ENCODE measurements at regions not wholly inside any gene's neighbourhood (a gene's known extent, or its start where the extent isn't known, plus 50 kb on each side); places are given as distances from the start of the nearest gene placed in this dataset.

- TF ChIP-seq CTCF (IDR thresholded peaks at IDR 0.05 in 8 of 11, conservative IDR thresholded peaks at IDR 0.05 in 3 of 11) = no peak
- TF ChIP-seq POLR2A (IDR thresholded peaks at IDR 0.05) = no peak
- TF ChIP-seq POLR2AphosphoS5 (IDR thresholded peaks at IDR 0.05) = no peak
- Histone ChIP-seq H3K4me3 (no peak overlapping the region), H3K9me3 (peaks cover 0 to 14% (median 10%) of the 10 kb centered on the region in 8 donors), H3K27ac (no peak overlapping the region), H3K4me1 (peaks cover 0 to 45% (median 26%) of the 10 kb centered on the region in 6 donors), H3K36me3 (no peaks in the 10 kb centered on the region), H3K27me3 (replicated peaks in 1 of 7) (peaks cover 0 to 8% (median 0%) of the 10 kb centered on the region in 7 donors)
- intact Hi-C loops (cut with DNase I; ENCODE audit: low total_unique reads) = loop anchor here (10.0 kb wide), 1 partner anchor 57 kb away; the partner anchor contains the start of gene PCGF5
- 92 to 99% (median 95%) methylated on average over 2 of the region's 2 CpGs for WGBS, 5 donors
- no peak for DNase-seq
These were observed 53.1 kb upstream of the PCGF5 start for GRCh38 chr10:91167406-91167805.

- Histone ChIP-seq H3K27me3 (replicated peaks in 1 of 7) (no peaks in the 10 kb centered on the region), H3K36me3 (no peaks in the 10 kb centered on the region), H3K9me3 (peaks cover 0 to 18% (median 10%) of the 10 kb centered on the region in 8 donors), H3K4me1 (peaks cover 0 to 38% (median 10%) of the 10 kb centered on the region in 6 donors), H3K4me3 (no peak overlapping the region), H3K27ac (no peak overlapping the region)
- 89 to 98% (median 94%) methylated on average over 1 of the region's 1 CpG for WGBS, 5 donors
- intact Hi-C loops (cut with DNase I; ENCODE audit: low total_unique reads) = no loop called here
- TF ChIP-seq CTCF (IDR thresholded peaks at IDR 0.05 in 8 of 11, conservative IDR thresholded peaks at IDR 0.05 in 3 of 11) = no peak
- TF ChIP-seq POLR2A (IDR thresholded peaks at IDR 0.05) = no peak
- TF ChIP-seq POLR2AphosphoS5 (IDR thresholded peaks at IDR 0.05) = no peak
- no peak for DNase-seq
These were observed 50.0 kb upstream of the PCGF5 start for GRCh38 chr10:91170418-91170817.

Small RNA genes lying in the stretch of these regions (small RNA-seq; reads per million reads assigned to genes)
- gene AL365434.2 = 0 reads per million in 4 donors
